ENCODE measurements at regions not wholly inside any gene's neighbourhood (a gene's known extent, or its start where the extent isn't known, plus 50 kb on each side); places are given as distances from the start of the nearest gene placed in this dataset.

DNA sequence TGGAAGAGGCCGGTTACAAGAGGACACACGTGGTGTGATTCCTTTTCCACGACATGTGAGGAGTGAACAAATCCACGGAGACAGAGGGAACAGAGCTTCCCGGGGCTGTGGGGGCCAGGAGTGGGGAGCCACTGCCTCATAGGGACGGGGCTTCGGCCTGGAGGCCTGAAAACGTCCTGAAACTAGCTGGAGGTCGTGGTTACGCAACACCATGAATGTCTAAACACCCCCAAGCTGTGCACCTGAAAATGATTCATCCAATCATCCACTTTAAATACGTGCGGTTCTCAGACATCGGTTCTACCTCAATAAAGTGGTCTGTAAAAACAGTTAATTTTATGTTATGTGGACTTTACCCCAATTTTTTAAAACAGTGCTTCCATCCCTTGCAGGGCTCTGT, 65.3 kb upstream of the PPP1R26 start:
- TF ChIP-seq EP300 (IDR thresholded peaks at IDR 0.05): no peak
- TF ChIP-seq POLR2A (IDR thresholded peaks at IDR 0.05; ENCODE audit: low read depth): no peak
- TF ChIP-seq, protein P1, sequence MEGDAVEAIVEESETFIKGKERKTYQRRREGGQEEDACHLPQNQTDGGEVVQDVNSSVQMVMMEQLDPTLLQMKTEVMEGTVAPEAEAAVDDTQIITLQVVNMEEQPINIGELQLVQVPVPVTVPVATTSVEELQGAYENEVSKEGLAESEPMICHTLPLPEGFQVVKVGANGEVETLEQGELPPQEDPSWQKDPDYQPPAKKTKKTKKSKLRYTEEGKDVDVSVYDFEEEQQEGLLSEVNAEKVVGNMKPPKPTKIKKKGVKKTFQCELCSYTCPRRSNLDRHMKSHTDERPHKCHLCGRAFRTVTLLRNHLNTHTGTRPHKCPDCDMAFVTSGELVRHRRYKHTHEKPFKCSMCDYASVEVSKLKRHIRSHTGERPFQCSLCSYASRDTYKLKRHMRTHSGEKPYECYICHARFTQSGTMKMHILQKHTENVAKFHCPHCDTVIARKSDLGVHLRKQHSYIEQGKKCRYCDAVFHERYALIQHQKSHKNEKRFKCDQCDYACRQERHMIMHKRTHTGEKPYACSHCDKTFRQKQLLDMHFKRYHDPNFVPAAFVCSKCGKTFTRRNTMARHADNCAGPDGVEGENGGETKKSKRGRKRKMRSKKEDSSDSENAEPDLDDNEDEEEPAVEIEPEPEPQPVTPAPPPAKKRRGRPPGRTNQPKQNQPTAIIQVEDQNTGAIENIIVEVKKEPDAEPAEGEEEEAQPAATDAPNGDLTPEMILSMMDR (IDR thresholded peaks at IDR 0.05): no peak
